ENCODE measurements at regions not wholly inside any gene's neighbourhood (a gene's known extent, or its start where the extent isn't known, plus 50 kb on each side); places are given as distances from the start of the nearest gene placed in this dataset.

DNA sequence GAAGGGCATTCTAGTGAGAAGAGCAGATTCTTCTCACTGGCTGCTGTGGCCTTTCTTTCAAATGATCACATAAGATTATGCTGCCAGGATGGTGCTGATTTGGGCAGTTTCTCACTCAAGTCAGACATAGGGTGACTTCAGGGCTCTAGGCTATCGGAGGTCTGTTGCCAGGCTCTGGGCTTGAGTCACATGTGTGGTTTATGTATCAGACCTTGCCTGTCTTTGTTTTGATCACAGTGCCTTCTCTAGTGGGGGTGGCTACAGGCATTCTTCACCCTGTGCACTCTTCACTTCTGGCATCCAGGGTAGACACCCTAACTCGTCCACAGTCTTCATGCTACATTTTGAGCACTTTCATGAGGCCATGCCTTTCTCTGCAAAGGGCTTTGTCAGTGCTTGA is 823.7 kb upstream of the MAN1A1 start:
- no CpG with 5 or more reads among the region's 2 CpGs for WGBS (ENCODE audit: extremely low coverage, insufficient read length, low lambda C conversion rate)
- no peak overlapping the region for H2AFZ ChIP-seq (ENCODE audit: low read length)

More for the DNA sequence above, 823.7 kb upstream of the MAN1A1 start:
- H3K27me3 Mint-ChIP-seq (ENCODE audit: low read depth): no peaks in the 10 kb centered on the region
- DNase-seq: no peak
- Histone ChIP-seq H2BK12ac (ENCODE audit: insufficient read length, low read depth, low read length) (no peak overlapping the region), H2BK15ac (ENCODE audit: low read depth, low read length) (no peak overlapping the region), H4K5ac (ENCODE audit: insufficient read length, low read depth, low read length) (no peak overlapping the region), H3T11ph (ENCODE audit: low read length) (no peak overlapping the region), H3K79me1 (ENCODE audit: insufficient read depth, low read depth, low read length, poor library complexity, severe bottlenecking) (no peaks in the 10 kb centered on the region), H3K4ac (ENCODE audit: low read depth, low read length) (no peak overlapping the region), H2BK20ac (ENCODE audit: low read depth, low read length, poor library complexity, severe bottlenecking) (no peak overlapping the region), H4K20me1 (ENCODE audit: control insufficient read depth, insufficient read depth, insufficient read length) (no peaks in the 10 kb centered on the region), H2BK5ac (ENCODE audit: insufficient read length, low read length) (no peak overlapping the region), H3K4me2 (ENCODE audit: insufficient read depth, insufficient read length, low read length) (no peak overlapping the region), H3K9ac (ENCODE audit: extremely low read depth, insufficient read length, low read length) (no peak overlapping the region), H3K56ac (ENCODE audit: insufficient read length, low read depth, low read length) (no peak overlapping the region), H3K14ac (ENCODE audit: insufficient read depth, low read length) (no peak overlapping the region), H3K4me1 (ENCODE audit: insufficient read depth, low read length) (no peaks in the 10 kb centered on the region), H3K9me3 (ENCODE audit: control insufficient read depth, low read depth, low read length) (no peaks in the 10 kb centered on the region), H2BK120ac (ENCODE audit: low read depth, low read length, poor library complexity, severe bottlenecking) (no peak overlapping the region), H3K79me2 (ENCODE audit: insufficient read depth, low read length) (no peaks in the 10 kb centered on the region), H3K23ac (ENCODE audit: insufficient read length, low read depth, low read length) (no peak overlapping the region), H4K91ac (ENCODE audit: insufficient read length, low read depth, low read length) (no peak overlapping the region), H2AK5ac (ENCODE audit: insufficient read length, low read length) (no peak overlapping the region), H3K27ac (ENCODE audit: insufficient read length, low read depth, low read length) (no peak overlapping the region), H3K23me2 (ENCODE audit: insufficient read length, low read depth, low read length, poor library complexity, severe bottlenecking) (no peaks in the 10 kb centered on the region), H3K27me3 (ENCODE audit: insufficient read depth, low read length) (no peaks in the 10 kb centered on the region), H3K18ac (ENCODE audit: insufficient read length, low read depth, low read length) (no peak overlapping the region), H4K8ac (replicated peaks; ENCODE audit: insufficient read length, low read depth, low read length) (no peak overlapping the region)
- no peak overlapping the region for H3K4me3 Mint-ChIP-seq
- no peaks in the 10 kb centered on the region for H3K36me3 Mint-ChIP-seq (ENCODE audit: insufficient read depth in 1 of 3, low read depth in 3 of 3)
- TF ChIP-seq, protein P1, sequence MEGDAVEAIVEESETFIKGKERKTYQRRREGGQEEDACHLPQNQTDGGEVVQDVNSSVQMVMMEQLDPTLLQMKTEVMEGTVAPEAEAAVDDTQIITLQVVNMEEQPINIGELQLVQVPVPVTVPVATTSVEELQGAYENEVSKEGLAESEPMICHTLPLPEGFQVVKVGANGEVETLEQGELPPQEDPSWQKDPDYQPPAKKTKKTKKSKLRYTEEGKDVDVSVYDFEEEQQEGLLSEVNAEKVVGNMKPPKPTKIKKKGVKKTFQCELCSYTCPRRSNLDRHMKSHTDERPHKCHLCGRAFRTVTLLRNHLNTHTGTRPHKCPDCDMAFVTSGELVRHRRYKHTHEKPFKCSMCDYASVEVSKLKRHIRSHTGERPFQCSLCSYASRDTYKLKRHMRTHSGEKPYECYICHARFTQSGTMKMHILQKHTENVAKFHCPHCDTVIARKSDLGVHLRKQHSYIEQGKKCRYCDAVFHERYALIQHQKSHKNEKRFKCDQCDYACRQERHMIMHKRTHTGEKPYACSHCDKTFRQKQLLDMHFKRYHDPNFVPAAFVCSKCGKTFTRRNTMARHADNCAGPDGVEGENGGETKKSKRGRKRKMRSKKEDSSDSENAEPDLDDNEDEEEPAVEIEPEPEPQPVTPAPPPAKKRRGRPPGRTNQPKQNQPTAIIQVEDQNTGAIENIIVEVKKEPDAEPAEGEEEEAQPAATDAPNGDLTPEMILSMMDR (conservative IDR thresholded peaks at IDR 0.05): no peak
- H3K27ac Mint-ChIP-seq: peak overlapping the region in 1 of 3 experiments; percentile 78; a peak in 2 of 7 replicates
- H3K9me3 Mint-ChIP-seq: no peaks in the 10 kb centered on the region; a peak in 1 of 5 replicates
- H3K4me1 Mint-ChIP-seq: peaks cover 0 to 6% of the 10 kb centered on the region in 2 experiments; a peak in 1 of 4 replicates

All from H9 (cell line).